ENCODE measurements at regions not wholly inside any gene's neighbourhood (a gene's known extent, or its start where the extent isn't known, plus 50 kb on each side); places are given as distances from the start of the nearest gene placed in this dataset.

DNA sequence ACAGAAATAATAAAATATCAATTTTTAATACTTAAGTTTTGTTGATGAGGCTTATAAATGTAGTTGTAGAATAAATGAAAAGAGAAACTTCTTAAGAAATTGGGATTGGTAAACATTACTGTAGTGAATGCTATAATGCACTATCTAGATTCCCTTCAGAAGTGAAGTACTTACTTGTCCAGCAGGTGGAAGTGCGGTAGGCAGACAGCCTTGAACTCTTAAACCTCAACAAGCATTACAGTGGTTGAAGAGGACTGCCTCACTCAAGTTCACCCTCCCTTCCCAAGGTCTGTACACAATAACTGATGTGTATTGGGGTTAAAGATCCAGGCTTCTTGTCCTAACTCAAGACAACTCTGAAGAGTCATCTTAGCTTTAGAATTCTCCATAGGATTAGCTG is 931.0 kb upstream of the LRRTM1 start:
- TF ChIP-seq, protein P1, sequence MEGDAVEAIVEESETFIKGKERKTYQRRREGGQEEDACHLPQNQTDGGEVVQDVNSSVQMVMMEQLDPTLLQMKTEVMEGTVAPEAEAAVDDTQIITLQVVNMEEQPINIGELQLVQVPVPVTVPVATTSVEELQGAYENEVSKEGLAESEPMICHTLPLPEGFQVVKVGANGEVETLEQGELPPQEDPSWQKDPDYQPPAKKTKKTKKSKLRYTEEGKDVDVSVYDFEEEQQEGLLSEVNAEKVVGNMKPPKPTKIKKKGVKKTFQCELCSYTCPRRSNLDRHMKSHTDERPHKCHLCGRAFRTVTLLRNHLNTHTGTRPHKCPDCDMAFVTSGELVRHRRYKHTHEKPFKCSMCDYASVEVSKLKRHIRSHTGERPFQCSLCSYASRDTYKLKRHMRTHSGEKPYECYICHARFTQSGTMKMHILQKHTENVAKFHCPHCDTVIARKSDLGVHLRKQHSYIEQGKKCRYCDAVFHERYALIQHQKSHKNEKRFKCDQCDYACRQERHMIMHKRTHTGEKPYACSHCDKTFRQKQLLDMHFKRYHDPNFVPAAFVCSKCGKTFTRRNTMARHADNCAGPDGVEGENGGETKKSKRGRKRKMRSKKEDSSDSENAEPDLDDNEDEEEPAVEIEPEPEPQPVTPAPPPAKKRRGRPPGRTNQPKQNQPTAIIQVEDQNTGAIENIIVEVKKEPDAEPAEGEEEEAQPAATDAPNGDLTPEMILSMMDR (IDR thresholded peaks at IDR 0.05), result no peak
- TF ChIP-seq ZFX (IDR thresholded peaks at IDR 0.05; ENCODE audit: borderline replicate concordance), result no peak
- no peak overlapping the region for H3K27ac ChIP-seq

DNA sequence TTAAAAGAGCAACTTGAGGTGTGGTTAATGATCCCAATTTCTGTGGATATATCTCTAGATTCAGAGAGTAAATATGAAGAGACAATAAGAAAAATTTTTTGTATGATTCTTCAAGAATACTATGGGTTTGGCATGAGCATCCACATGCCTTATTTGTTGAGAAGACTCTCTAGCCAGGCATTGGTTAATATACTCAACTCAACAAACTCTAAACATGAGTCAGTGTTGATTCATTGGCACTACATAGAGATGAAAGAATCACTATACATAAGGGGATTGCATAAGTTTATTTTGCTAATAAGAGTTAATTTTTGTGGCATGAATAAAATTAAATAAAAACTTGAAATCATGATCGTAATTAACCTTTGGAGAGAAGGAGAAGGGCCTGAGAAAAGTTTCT is 930.2 kb upstream of the LRRTM1 start:
- no peak overlapping the region for H3K27ac ChIP-seq
- TF ChIP-seq, protein P1 (IDR thresholded peaks at IDR 0.05), result no peak
- no peak for TF ChIP-seq ZFX (IDR thresholded peaks at IDR 0.05; ENCODE audit: borderline replicate concordance)

DNA sequence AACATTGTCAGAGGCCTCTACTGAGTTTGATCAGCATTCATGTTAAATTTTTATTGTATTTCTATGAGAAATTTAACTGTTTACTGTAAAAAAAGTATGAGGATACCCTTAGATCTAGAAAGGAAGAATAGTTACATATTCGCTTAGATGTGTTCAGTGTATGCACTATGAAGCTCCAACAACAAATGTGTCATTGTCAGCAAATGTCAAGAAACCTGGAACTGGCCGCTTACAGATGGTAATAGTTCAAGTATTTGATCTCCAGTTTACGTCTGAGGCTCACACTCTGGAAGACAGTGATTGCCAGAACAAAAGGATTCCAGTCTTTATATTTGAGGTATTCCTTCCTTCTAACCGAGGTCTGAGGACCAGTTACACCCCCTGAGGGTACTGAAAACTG is 921.2 kb upstream of the LRRTM1 start:
- H3K27ac ChIP-seq, result no peak overlapping the region
- no peak for TF ChIP-seq ZFX (IDR thresholded peaks at IDR 0.05; ENCODE audit: borderline replicate concordance)
- TF ChIP-seq, protein P1 (IDR thresholded peaks at IDR 0.05), result no peak

GRCh38 chr2:81213598-81213997 is 909.0 kb upstream of the LRRTM1 start:
- H3K27ac ChIP-seq, result no peak overlapping the region
- TF ChIP-seq, protein P1 (IDR thresholded peaks at IDR 0.05), result no peak
- no peak for TF ChIP-seq ZFX (IDR thresholded peaks at IDR 0.05; ENCODE audit: borderline replicate concordance)

DNA sequence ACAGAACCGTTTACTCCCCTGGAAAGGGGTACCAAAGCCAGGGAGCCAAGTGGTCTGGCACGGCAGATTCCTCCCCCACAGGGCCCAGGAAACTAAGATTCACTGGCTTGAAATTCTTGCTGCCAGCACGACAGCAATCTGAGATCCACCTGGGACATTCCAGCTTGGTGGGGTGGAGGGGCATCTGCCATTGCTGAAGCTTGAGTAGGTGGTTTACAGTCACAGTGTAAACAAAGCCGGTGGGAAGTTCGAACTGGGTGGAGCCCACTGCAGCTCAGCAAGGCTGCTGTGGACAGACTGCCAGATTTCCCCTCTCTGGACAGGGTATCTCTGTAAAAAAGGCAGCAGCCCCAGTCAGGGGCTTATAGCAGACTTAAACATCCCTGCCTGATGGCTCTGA is 901.7 kb upstream of the LRRTM1 start:
- no peak overlapping the region for H3K27ac ChIP-seq
- TF ChIP-seq ZFX (IDR thresholded peaks at IDR 0.05; ENCODE audit: borderline replicate concordance), result no peak

GRCh38 chr2:81196933-81197628 is 892.5 kb upstream of the LRRTM1 start:
- no peak overlapping the region for H3K27ac ChIP-seq
- TF ChIP-seq, protein P1 (IDR thresholded peaks at IDR 0.05), result no peak
- TF ChIP-seq ZFX (IDR thresholded peaks at IDR 0.05; ENCODE audit: borderline replicate concordance), result no peak

GRCh38 chr2:81196383-81196851 is 891.9 kb upstream of the LRRTM1 start:
- H3K27ac ChIP-seq, result no peak overlapping the region
- no peak for TF ChIP-seq ZFX (IDR thresholded peaks at IDR 0.05; ENCODE audit: borderline replicate concordance)
- TF ChIP-seq, protein P1 (IDR thresholded peaks at IDR 0.05), result no peak

All from 22Rv1 (cell line).